ENCODE measurements at regions not wholly inside any gene's neighbourhood (a gene's known extent, or its start where the extent isn't known, plus 50 kb on each side); places are given as distances from the start of the nearest gene placed in this dataset.

GRCh38 chr21:24179110-24179509, 1428.2 kb downstream of the MRPL39 start:
- H3K4me1 ChIP-seq, result no peaks in the 10 kb centered on the region
- TF ChIP-seq BCL3 (IDR thresholded peaks at IDR 0.05) (no peak), KDM1A (IDR thresholded peaks at IDR 0.05; ENCODE audit: low read depth) (no peak), MYC (IDR thresholded peaks at IDR 0.05; ENCODE audit: borderline replicate concordance, low read length) (no peak), MAZ (IDR thresholded peaks at IDR 0.05; ENCODE audit: borderline replicate concordance, low read depth, low read length) (no peak), HOXB13 (CRISPR knock-in tag; IDR thresholded peaks at IDR 0.05; ENCODE audit: low read depth) (no peak), MAFK (IDR thresholded peaks at IDR 0.05; ENCODE audit: partially characterized antibody) (no peak)
- H3K4me3 ChIP-seq, result no peak overlapping the region
- no peaks in the 10 kb centered on the region for H3K9me3 ChIP-seq
- DNase-seq (ENCODE audit: low read depth in 1 of 2, low spot score in 1 of 2) (no peak), ATAC-seq (no peak), FAIRE-seq (no peak)
- H3K27ac ChIP-seq, result no peak overlapping the region
- ChIA-PET CTCF (no interaction called here), POLR2A (no interaction called here)
- 0% methylated on average over 1 of the region's 1 CpG for WGBS (ENCODE audit: missing lambda C conversion rate)
- no peak overlapping the region for H3K4me2 ChIP-seq

DNA sequence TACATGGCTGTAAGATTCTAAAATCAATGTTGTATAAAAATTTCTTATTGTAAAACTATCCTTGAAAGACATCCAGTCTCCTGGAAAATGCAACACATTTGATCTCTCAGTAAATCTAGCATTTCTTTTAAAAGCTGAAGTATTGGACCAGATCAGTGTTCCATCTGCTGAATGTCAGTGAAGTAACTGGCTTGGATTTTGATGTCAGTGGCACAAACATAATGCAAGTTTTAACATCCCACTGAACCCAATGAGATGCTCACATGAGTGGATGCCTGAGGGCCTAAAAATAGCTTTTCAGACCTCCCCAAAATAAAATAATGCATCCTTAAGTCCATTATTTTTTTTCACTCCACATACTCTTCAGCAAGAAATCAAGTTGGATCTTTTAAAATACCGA, 1432.2 kb downstream of the MRPL39 start:
- H3K4me3 ChIP-seq, result no peak overlapping the region
- H3K9me3 ChIP-seq, result no peaks in the 10 kb centered on the region
- ChIA-PET POLR2A (no interaction called here), CTCF (no interaction called here)
- ATAC-seq (no peak), DNase-seq (ENCODE audit: low read depth in 1 of 2, low spot score in 1 of 2) (no peak), FAIRE-seq (no peak)
- H3K4me1 ChIP-seq, result no peaks in the 10 kb centered on the region
- 0% methylated on average over 1 of the region's 1 CpG for WGBS (ENCODE audit: missing lambda C conversion rate)
- no peak overlapping the region for H3K4me2 ChIP-seq
- TF ChIP-seq JUN (IDR thresholded peaks at IDR 0.05), result no peak
- TF ChIP-seq KDM5A (IDR thresholded peaks at IDR 0.05), result no peak
- no peak for TF ChIP-seq RFX5 (IDR thresholded peaks at IDR 0.05)
- TF ChIP-seq REST (IDR thresholded peaks at IDR 0.05), result no peak
- TF ChIP-seq NFE2L2 (conservative IDR thresholded peaks at IDR 0.05; ENCODE audit: low read length), result no peak
- TF ChIP-seq, protein P1, sequence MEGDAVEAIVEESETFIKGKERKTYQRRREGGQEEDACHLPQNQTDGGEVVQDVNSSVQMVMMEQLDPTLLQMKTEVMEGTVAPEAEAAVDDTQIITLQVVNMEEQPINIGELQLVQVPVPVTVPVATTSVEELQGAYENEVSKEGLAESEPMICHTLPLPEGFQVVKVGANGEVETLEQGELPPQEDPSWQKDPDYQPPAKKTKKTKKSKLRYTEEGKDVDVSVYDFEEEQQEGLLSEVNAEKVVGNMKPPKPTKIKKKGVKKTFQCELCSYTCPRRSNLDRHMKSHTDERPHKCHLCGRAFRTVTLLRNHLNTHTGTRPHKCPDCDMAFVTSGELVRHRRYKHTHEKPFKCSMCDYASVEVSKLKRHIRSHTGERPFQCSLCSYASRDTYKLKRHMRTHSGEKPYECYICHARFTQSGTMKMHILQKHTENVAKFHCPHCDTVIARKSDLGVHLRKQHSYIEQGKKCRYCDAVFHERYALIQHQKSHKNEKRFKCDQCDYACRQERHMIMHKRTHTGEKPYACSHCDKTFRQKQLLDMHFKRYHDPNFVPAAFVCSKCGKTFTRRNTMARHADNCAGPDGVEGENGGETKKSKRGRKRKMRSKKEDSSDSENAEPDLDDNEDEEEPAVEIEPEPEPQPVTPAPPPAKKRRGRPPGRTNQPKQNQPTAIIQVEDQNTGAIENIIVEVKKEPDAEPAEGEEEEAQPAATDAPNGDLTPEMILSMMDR (IDR thresholded peaks at IDR 0.05), result no peak
- no peak for TF ChIP-seq TFCP2L1 (CRISPR knock-in tag; IDR thresholded peaks at IDR 0.05)
- no peak for TF ChIP-seq SMC3 (IDR thresholded peaks at IDR 0.05)
- TF ChIP-seq ZFP36 (IDR thresholded peaks at IDR 0.05; ENCODE audit: borderline replicate concordance, partially characterized antibody), result no peak
- TF ChIP-seq MAFK (IDR thresholded peaks at IDR 0.05; ENCODE audit: partially characterized antibody), result no peak
- no peak for TF ChIP-seq HOXB5 (CRISPR knock-in tag; IDR thresholded peaks at IDR 0.05)
- TF ChIP-seq, protein P2, sequence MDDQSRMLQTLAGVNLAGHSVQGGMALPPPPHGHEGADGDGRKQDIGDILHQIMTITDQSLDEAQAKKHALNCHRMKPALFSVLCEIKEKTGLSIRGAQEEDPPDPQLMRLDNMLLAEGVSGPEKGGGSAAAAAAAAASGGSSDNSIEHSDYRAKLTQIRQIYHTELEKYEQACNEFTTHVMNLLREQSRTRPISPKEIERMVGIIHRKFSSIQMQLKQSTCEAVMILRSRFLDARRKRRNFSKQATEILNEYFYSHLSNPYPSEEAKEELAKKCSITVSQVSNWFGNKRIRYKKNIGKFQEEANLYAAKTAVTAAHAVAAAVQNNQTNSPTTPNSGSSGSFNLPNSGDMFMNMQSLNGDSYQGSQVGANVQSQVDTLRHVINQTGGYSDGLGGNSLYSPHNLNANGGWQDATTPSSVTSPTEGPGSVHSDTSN (IDR thresholded peaks at IDR 0.05), result no peak
- H3K27ac ChIP-seq, result no peak overlapping the region

- Histone ChIP-seq H3K4me1 (no peaks in the 10 kb centered on the region), H3K4me3 (no peak overlapping the region), H3K9me3 (no peaks in the 10 kb centered on the region), H3K27ac (no peak overlapping the region), H3K4me2 (no peak overlapping the region)
- DNase-seq (ENCODE audit: low read depth in 1 of 2, low spot score in 1 of 2), result no peak
- ATAC-seq, result no peak
- POLR2A ChIA-PET, result no interaction called here
- CTCF ChIA-PET, result no interaction called here
- 0% methylated on average over 4 of the region's 4 CpGs for WGBS (ENCODE audit: missing lambda C conversion rate)
- FAIRE-seq, result no peak
- TF ChIP-seq TFCP2L1 (CRISPR knock-in tag; IDR thresholded peaks at IDR 0.05) (no peak), SMC3 (IDR thresholded peaks at IDR 0.05) (no peak), HMGXB4 (CRISPR knock-in tag; IDR thresholded peaks at IDR 0.05; ENCODE audit: borderline replicate concordance) (no peak), REST (IDR thresholded peaks at IDR 0.05) (no peak), RFX5 (IDR thresholded peaks at IDR 0.05) (no peak), RARB (CRISPR knock-in tag; IDR thresholded peaks at IDR 0.05) (no peak), RCOR1 (IDR thresholded peaks at IDR 0.05; ENCODE audit: low read depth, low read length) (no peak), ZFP36 (IDR thresholded peaks at IDR 0.05; ENCODE audit: borderline replicate concordance, partially characterized antibody) (no peak)
Observed at GRCh38 chr21:24171736-24172135, 1435.5 kb downstream of the MRPL39 start.

All from A549 (cell line).